B cell (primary cell): ENCODE measurements at regions not wholly inside any gene's neighbourhood (a gene's known extent, or its start where the extent isn't known, plus 50 kb on each side); places are given as distances from the start of the nearest gene placed in this dataset.

ENCODE experiments used
- ATAC-seq: fragments of 200-7000 bp; cut with Tn5 transposase; one replicate; pipeline ENCODE4 v1.10.0; 2021; ENCODE audit warnings: low read depth, mild to moderate bottlenecking, moderate number of reproducible peaks, moderate library complexity
- CTCF ChIA-PET: fragments of 350-600 bp; sonication (Branson Sonifier 250); formaldehyde crosslinking; loops from one replicate; lab custom pipeline; 2021; ENCODE audit warnings: antibody characterized with exemption, inconsistent platforms; lab: Charles Lee
- POLR2A ChIA-PET: fragments of 350-600 bp; sonication (Branson Sonifier 250); formaldehyde crosslinking; loops from one replicate; lab custom pipeline; 2021; ENCODE audit warnings: antibody characterized with exemption; lab: Charles Lee
- DNase-seq: peaks from one replicate; pipeline ENCODE4 v3.0.0; 2013
- H2AFZ ChIP-seq: 2 replicates; pipeline ENCODE4 v1.6.1; 2012; ENCODE audit warnings: mild to moderate bottlenecking, low read depth, low read length; ENCODE audit not compliant: insufficient read depth, poor library complexity, severe bottlenecking
- H3K27ac ChIP-seq, 2 donors: 1 replicate in 1 of 2; 2 replicates in 1 of 2; pipeline ENCODE4 v1.5.1; 2012 to 2013; ENCODE audit warnings: low read length in 2 of 2, mild to moderate bottlenecking in 2 of 2, moderate library complexity in 1 of 2
- H3K27me3 ChIP-seq, 4 experiments: fragments of 200-600 bp in 1 of 4; sonication (generic) in 1 of 4; replicated peaks in 1 of 4; 1 replicate in 2 of 4; 2 replicates in 2 of 4; pipeline versions ENCODE4 v1.6.1 to v1.7.0; 2013 to 2016; ENCODE audit warnings: low read length in 3 of 4, mild to moderate bottlenecking in 2 of 4, mixed read lengths in 1 of 4, moderate library complexity in 1 of 4; ENCODE audit not compliant: insufficient read depth in 4 of 4, control insufficient read depth in 3 of 4; ENCODE audit errors: control extremely low read depth in 1 of 4
- H3K36me3 ChIP-seq, 2 experiments: replicated peaks in 1 of 2; 1 replicate in 1 of 2; 2 replicates in 1 of 2; pipeline versions ENCODE4 v1.6.1 to v1.7.1; 2013; ENCODE audit warnings: low read length in 1 of 2; ENCODE audit not compliant: insufficient read depth in 2 of 2, control insufficient read depth in 1 of 2; ENCODE audit errors: control extremely low read depth in 1 of 2, extremely low read depth in 1 of 2
- H3K4me1 ChIP-seq, 2 donors: fragments of 200-600 bp in 1 of 2; sonication (generic) in 1 of 2; 1 replicate in 1 of 2; 2 replicates in 1 of 2; pipeline versions ENCODE4 v1.5.1 to v1.6.1; 2013 to 2017; ENCODE audit warnings: low read length in 2 of 2; ENCODE audit not compliant: control insufficient read depth in 2 of 2, insufficient read depth in 2 of 2
- H3K4me2 ChIP-seq: replicated peaks from 2 replicates; pipeline ENCODE3; 2012; ENCODE audit warnings: mild to moderate bottlenecking, low read depth, low read length; ENCODE audit not compliant: poor library complexity, severe bottlenecking
- H3K4me3 ChIP-seq, 5 experiments: fragments of 200-600 bp in 1 of 5; sonication (generic) in 1 of 5; 1 replicate in 3 of 5; 2 replicates in 2 of 5; pipeline versions ENCODE4 v1.5.1 to v1.7.0; 2011 to 2016; ENCODE audit warnings: low read length in 4 of 5, mild to moderate bottlenecking in 4 of 5, low read depth in 2 of 5, control low read depth in 1 of 5, moderate library complexity in 1 of 5; ENCODE audit not compliant: insufficient read depth in 1 of 5; ENCODE audit errors: control extremely low read depth in 1 of 5, extremely low read depth in 1 of 5
- H3K79me2 ChIP-seq: fragments of 200-600 bp; sonication (generic); one replicate; pipeline ENCODE4 v1.6.0; 2016; ENCODE audit warnings: low read length; ENCODE audit not compliant: control insufficient read depth, insufficient read depth
- H3K9ac ChIP-seq: fragments of 200-600 bp; sonication (generic); 2 replicates; pipeline ENCODE4 v1.6.1; 2017; ENCODE audit warnings: mild to moderate bottlenecking, low read length, moderate library complexity
- H3K9me3 ChIP-seq, 3 donors: one replicate each; pipeline versions ENCODE4 v1.6.1 to v1.7.1; 2013; ENCODE audit warnings: low read length in 2 of 3; ENCODE audit not compliant: control insufficient read depth in 2 of 3, insufficient read depth in 1 of 3; ENCODE audit errors: control extremely low read depth in 1 of 3
- H4K20me1 ChIP-seq: 2 replicates; pipeline ENCODE4 v1.6.0; 2012; ENCODE audit warnings: mild to moderate bottlenecking, low read length; ENCODE audit not compliant: insufficient read depth, control insufficient read depth, poor library complexity, severe bottlenecking
- H3K27ac Mint-ChIP-seq: one replicate; pipeline ENCODE4 v1.8.0; 2021; ENCODE audit warnings: mixed read lengths
- H3K27me3 Mint-ChIP-seq: one replicate; pipeline ENCODE4 v1.8.0; 2021; ENCODE audit warnings: mixed read lengths
- H3K4me1 Mint-ChIP-seq: one replicate; pipeline ENCODE4 v1.8.0; 2021; ENCODE audit warnings: mixed read lengths
- H3K4me3 Mint-ChIP-seq: one replicate; pipeline ENCODE4 v1.8.0; 2021; ENCODE audit warnings: mixed read lengths
- H3K9me3 Mint-ChIP-seq: one replicate; pipeline ENCODE4 v1.8.0; 2022; ENCODE audit warnings: mixed read lengths; ENCODE audit not compliant: insufficient read depth
- EZH2 ChIP-seq: IDR thresholded peaks from 2 replicates; pipeline ENCODE4 v1.6.1; 2012; ENCODE audit warnings: borderline replicate concordance, low read depth, mild to moderate bottlenecking, moderate library complexity, low read length; ENCODE audit not compliant: insufficient read depth, poor library complexity, severe bottlenecking
- WGBS: methylation state at CpG from one replicate; pipeline ENCODE4 v1.1.5; 2013; ENCODE audit warnings: missing lambda C conversion rate; ENCODE audit not compliant: insufficient coverage; 5-methylcytosine and 5-hydroxymethylcytosine counted together
- intact Hi-C: fragments of 100-400 bp; cut with micrococcal nuclease; formaldehyde crosslinking; loops from one replicate; pipeline ENCODE4 v1.10.0; 2022
- TF ChIP-seq, protein P1 (sequence below): fragments of 200-600 bp; IDR thresholded peaks from one replicate; pipeline ENCODE4 v1.8.0; 2022; ENCODE audit warnings: antibody characterized with exemption, mild to moderate bottlenecking

DNA sequence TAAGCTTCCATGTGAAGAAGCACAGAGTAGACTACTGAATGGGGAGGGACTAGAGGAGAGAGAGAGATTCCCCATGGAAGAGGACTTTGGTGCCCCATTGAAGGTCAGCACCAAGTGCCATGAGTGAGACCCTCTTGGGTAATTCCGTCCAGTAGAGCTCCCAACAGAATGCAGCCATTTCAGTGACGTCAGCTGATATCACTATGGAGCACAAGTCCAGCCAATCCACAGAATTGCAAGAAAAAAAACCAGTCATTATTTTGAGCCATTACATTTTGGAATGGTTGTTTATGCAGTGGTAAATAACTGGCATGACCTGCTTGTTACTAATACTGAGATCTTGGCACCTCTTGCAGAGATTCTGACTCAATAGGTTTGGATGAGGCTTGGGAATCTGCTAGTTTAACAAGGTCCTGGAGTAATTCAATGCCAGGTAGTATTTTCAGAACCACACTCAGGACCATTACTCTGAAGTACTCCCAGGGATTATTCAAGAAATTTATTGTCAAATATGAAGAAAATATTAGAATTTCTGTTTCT, 52.6 kb upstream of the SP8 start:
- H3K27me3 ChIP-seq = no peaks in the 10 kb centered on the region
- H3K4me1 ChIP-seq = no peaks in the 10 kb centered on the region
- no peaks in the 10 kb centered on the region for H3K79me2 ChIP-seq
- no peaks in the 10 kb centered on the region for H3K9me3 ChIP-seq
- WGBS = 94% methylated on average over 2 of the region's 2 CpGs
- TF ChIP-seq, protein P1, sequence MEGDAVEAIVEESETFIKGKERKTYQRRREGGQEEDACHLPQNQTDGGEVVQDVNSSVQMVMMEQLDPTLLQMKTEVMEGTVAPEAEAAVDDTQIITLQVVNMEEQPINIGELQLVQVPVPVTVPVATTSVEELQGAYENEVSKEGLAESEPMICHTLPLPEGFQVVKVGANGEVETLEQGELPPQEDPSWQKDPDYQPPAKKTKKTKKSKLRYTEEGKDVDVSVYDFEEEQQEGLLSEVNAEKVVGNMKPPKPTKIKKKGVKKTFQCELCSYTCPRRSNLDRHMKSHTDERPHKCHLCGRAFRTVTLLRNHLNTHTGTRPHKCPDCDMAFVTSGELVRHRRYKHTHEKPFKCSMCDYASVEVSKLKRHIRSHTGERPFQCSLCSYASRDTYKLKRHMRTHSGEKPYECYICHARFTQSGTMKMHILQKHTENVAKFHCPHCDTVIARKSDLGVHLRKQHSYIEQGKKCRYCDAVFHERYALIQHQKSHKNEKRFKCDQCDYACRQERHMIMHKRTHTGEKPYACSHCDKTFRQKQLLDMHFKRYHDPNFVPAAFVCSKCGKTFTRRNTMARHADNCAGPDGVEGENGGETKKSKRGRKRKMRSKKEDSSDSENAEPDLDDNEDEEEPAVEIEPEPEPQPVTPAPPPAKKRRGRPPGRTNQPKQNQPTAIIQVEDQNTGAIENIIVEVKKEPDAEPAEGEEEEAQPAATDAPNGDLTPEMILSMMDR = no peak
- no peak for TF ChIP-seq EZH2
- Mint-ChIP-seq H3K4me1 (no peaks in the 10 kb centered on the region), H3K9me3 (no peaks in the 10 kb centered on the region), H3K27ac (no peak overlapping the region), H3K27me3 (no peaks in the 10 kb centered on the region), H3K4me3 (no peak overlapping the region)
- ChIA-PET POLR2A (no interaction called here), CTCF (no interaction called here)
- H3K36me3 ChIP-seq = no peaks in the 10 kb centered on the region
- H3K9ac ChIP-seq = no peak overlapping the region
- intact Hi-C loops = no loop called here
- no peaks in the 10 kb centered on the region for H4K20me1 ChIP-seq
- H3K27ac ChIP-seq = no peak overlapping the region
- H3K4me2 ChIP-seq = no peak overlapping the region
- no peak overlapping the region for H3K4me3 ChIP-seq
- ATAC-seq (no peak), DNase-seq (no peak)
- H2AFZ ChIP-seq = no peak overlapping the region

GRCh38 chr7:20839987-20840386, 53.3 kb upstream of the SP8 start:
- H3K27ac Mint-ChIP-seq = no peak overlapping the region
- no CpG with 5 or more reads among the region's 2 CpGs for WGBS
- CTCF ChIA-PET = no interaction called here

More at GRCh38 chr7:20839987-20840386, 53.3 kb upstream of the SP8 start:
- no peak for TF ChIP-seq EZH2
- TF ChIP-seq, protein P1 = no peak
- H3K79me2 ChIP-seq = no peaks in the 10 kb centered on the region
- no peaks in the 10 kb centered on the region for H3K4me1 ChIP-seq
- H3K9me3 ChIP-seq = no peaks in the 10 kb centered on the region
- no peaks in the 10 kb centered on the region for H3K4me1 Mint-ChIP-seq
- no peak overlapping the region for H3K9ac ChIP-seq
- no peaks in the 10 kb centered on the region for H3K27me3 Mint-ChIP-seq
- no peak for DNase-seq
- no peaks in the 10 kb centered on the region for H4K20me1 ChIP-seq
- no peak overlapping the region for H2AFZ ChIP-seq
- POLR2A ChIA-PET = no interaction called here
- H3K27me3 ChIP-seq = no peaks in the 10 kb centered on the region
- no peaks in the 10 kb centered on the region for H3K36me3 ChIP-seq
- H3K4me3 ChIP-seq = no peak overlapping the region
- intact Hi-C loops = no loop called here
- no peak for ATAC-seq
- H3K4me2 ChIP-seq = no peak overlapping the region
- H3K27ac ChIP-seq = no peak overlapping the region
- no peaks in the 10 kb centered on the region for H3K9me3 Mint-ChIP-seq
- no peak overlapping the region for H3K4me3 Mint-ChIP-seq
